Panc1 (cell line): ENCODE measurements at regions not wholly inside any gene's neighbourhood (a gene's known extent, or its start where the extent isn't known, plus 50 kb on each side); places are given as distances from the start of the nearest gene placed in this dataset.

ENCODE experiments used
- ATAC-seq: fragments of 200-7000 bp; cut with Tn5 transposase; 2 replicates; pipeline ENCODE4 v1.9.1; 2020; ENCODE audit warnings: mild to moderate bottlenecking, moderate library complexity
- BruUV-seq: library from RNA; stranded (reverse); fragments of 400-500 nt; replicated peaks from 2 replicates; lab custom pipeline; 2021; lab: Mats Ljungman, UMichigan
- CTCF ChIA-PET: fragments of 300-600 bp; sonication (Branson Sonifier 250); formaldehyde crosslinking; loops from one replicate; lab custom pipeline; 2022; ENCODE audit warnings: antibody characterized with exemption; lab: Charles Lee
- POLR2A ChIA-PET: fragments of 300-600 bp; sonication (Branson Sonifier 250); formaldehyde crosslinking; loops from one replicate; lab custom pipeline; 2022; ENCODE audit warnings: antibody characterized with exemption; lab: Charles Lee
- DNase-seq: peaks from one replicate; pipeline ENCODE4 v3.0.0-alpha.2; 2010; ENCODE audit warnings: low read depth, low spot score
- H3K27ac ChIP-seq: 2 replicates; pipeline ENCODE4 v1.5.1; 2011; ENCODE audit warnings: mild to moderate bottlenecking, low read length, inconsistent platforms
- H3K27me3 ChIP-seq: fragments of 200-500 bp; sonication (Bioruptor generic); 2 replicates; pipeline ENCODE4 v1.6.0; 2014; ENCODE audit warnings: low read length, inconsistent platforms; ENCODE audit not compliant: control insufficient read depth, insufficient read depth
- H3K36me3 ChIP-seq: fragments of 200-500 bp; sonication (Bioruptor generic); 2 replicates; pipeline ENCODE4 v1.5.1; 2014; ENCODE audit warnings: inconsistent platforms, mild to moderate bottlenecking, low read length, moderate library complexity; ENCODE audit not compliant: control insufficient read depth, insufficient read depth
- H3K4me1 ChIP-seq: 2 replicates; pipeline ENCODE4 v1.5.1; 2011; ENCODE audit warnings: inconsistent platforms, mild to moderate bottlenecking, low read length, moderate library complexity; ENCODE audit not compliant: control insufficient read depth, insufficient read depth
- H3K4me3 ChIP-seq, 2 experiments: 2 replicates each; pipeline ENCODE4 v1.5.1; 2011 to 2012; ENCODE audit warnings: low read depth in 2 of 2, low read length in 2 of 2, mild to moderate bottlenecking in 2 of 2, inconsistent platforms in 1 of 2, moderate library complexity in 1 of 2
- H3K9me3 ChIP-seq: fragments of 200-500 bp; sonication (Bioruptor generic); 2 replicates; pipeline ENCODE4 v1.5.1; 2014; ENCODE audit warnings: low read depth, mild to moderate bottlenecking, inconsistent platforms, low read length, moderate library complexity; ENCODE audit not compliant: control insufficient read depth, insufficient read depth
- POLR2AphosphoS5 ChIP-seq: IDR thresholded peaks from 2 replicates; pipeline ENCODE4 v1.6.1; 2012; ENCODE audit warnings: mild to moderate bottlenecking, low read depth, low read length, moderate library complexity
- SIN3A ChIP-seq: IDR thresholded peaks from 2 replicates; pipeline ENCODE4 v1.6.1; 2012; ENCODE audit warnings: low read depth, mild to moderate bottlenecking, low read length, moderate library complexity, borderline replicate concordance; ENCODE audit not compliant: insufficient read depth
- TCF7L2 ChIP-seq: IDR thresholded peaks from 2 replicates; pipeline ENCODE4 v1.6.1; 2011; ENCODE audit warnings: mild to moderate bottlenecking, low read depth, low read length, inconsistent platforms
- in situ Hi-C: cut with HindIII; loops from 2 replicates; pipeline ENCODE4 v1.10.0; 2016; ENCODE audit warnings: low sequenced_read_pairs, low pct_unique_long_range_greater_than_20kb
- intact Hi-C: fragments of 100-400 bp; cut with micrococcal nuclease; formaldehyde crosslinking; loops from one replicate; pipeline ENCODE4 v1.10.0; 2022; ENCODE audit not compliant: unreplicated experiment
- TF ChIP-seq, protein P1 (sequence below), 2 experiments: IDR thresholded peaks; 2 replicates each; pipeline ENCODE4 v1.6.1; 2011 to 2012; ENCODE audit warnings: low read depth in 2 of 2, control low read depth in 1 of 2, low read length in 1 of 2, mild to moderate bottlenecking in 1 of 2, moderate library complexity in 1 of 2; ENCODE audit not compliant: insufficient read depth in 1 of 2
- TF ChIP-seq, protein P2 (sequence below): fragments of 450-650 bp; IDR thresholded peaks from 2 replicates; pipeline ENCODE4 v1.5.1; 2017; ENCODE audit warnings: mild to moderate bottlenecking

DNA sequence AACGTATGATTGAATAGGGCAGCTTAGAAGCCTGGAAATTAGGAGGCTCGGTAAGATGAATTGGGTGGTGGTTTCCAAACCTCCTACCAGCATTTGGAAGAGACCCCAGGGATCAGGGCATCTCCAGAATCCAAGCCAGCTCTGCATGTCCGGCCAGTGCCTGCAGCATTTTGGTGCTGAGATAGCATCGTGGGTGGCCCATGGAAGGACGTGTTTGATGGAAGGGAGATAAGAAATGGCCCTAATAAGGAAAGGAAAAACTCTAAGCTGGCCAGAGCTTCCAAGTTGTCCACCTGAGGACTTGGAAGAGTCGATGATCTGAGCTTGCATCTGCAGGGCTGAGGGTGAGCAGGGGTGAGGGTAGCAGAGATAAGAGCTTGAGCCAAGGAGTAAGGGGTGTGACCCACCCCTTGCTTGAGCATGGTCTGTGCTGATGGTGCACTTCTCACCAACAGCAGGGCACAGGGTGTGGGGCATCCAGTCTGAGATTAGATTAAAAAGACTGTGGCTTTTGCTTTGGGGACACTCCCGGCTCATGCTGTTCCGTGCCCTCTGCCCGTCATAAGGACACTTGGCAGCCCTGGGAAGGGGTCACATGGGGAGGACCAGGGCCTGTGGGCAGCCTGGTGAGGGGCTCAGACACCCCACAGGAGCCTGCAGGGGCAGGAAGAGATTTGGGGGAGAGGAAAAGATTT lies 213.2 kb downstream of the ERMARD start:
- TF ChIP-seq POLR2AphosphoS5 (no peak), SIN3A (no peak), TCF7L2 (no peak)
- TF ChIP-seq, protein P1, sequence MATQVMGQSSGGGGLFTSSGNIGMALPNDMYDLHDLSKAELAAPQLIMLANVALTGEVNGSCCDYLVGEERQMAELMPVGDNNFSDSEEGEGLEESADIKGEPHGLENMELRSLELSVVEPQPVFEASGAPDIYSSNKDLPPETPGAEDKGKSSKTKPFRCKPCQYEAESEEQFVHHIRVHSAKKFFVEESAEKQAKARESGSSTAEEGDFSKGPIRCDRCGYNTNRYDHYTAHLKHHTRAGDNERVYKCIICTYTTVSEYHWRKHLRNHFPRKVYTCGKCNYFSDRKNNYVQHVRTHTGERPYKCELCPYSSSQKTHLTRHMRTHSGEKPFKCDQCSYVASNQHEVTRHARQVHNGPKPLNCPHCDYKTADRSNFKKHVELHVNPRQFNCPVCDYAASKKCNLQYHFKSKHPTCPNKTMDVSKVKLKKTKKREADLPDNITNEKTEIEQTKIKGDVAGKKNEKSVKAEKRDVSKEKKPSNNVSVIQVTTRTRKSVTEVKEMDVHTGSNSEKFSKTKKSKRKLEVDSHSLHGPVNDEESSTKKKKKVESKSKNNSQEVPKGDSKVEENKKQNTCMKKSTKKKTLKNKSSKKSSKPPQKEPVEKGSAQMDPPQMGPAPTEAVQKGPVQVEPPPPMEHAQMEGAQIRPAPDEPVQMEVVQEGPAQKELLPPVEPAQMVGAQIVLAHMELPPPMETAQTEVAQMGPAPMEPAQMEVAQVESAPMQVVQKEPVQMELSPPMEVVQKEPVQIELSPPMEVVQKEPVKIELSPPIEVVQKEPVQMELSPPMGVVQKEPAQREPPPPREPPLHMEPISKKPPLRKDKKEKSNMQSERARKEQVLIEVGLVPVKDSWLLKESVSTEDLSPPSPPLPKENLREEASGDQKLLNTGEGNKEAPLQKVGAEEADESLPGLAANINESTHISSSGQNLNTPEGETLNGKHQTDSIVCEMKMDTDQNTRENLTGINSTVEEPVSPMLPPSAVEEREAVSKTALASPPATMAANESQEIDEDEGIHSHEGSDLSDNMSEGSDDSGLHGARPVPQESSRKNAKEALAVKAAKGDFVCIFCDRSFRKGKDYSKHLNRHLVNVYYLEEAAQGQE (IDR thresholded peaks at IDR 0.05; ENCODE audit: insufficient read depth in 1 of 2, low read depth in 2 of 2, low read length in 1 of 2) = no peak
- TF ChIP-seq, protein P2, sequence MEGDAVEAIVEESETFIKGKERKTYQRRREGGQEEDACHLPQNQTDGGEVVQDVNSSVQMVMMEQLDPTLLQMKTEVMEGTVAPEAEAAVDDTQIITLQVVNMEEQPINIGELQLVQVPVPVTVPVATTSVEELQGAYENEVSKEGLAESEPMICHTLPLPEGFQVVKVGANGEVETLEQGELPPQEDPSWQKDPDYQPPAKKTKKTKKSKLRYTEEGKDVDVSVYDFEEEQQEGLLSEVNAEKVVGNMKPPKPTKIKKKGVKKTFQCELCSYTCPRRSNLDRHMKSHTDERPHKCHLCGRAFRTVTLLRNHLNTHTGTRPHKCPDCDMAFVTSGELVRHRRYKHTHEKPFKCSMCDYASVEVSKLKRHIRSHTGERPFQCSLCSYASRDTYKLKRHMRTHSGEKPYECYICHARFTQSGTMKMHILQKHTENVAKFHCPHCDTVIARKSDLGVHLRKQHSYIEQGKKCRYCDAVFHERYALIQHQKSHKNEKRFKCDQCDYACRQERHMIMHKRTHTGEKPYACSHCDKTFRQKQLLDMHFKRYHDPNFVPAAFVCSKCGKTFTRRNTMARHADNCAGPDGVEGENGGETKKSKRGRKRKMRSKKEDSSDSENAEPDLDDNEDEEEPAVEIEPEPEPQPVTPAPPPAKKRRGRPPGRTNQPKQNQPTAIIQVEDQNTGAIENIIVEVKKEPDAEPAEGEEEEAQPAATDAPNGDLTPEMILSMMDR = no peak
- ChIA-PET CTCF (interaction anchor here (0.6 to 1.2 kb wide), 2 partner anchors 29 to 133 kb away, joined by 3 read pairs; no protein-coding TSS in a partner anchor), POLR2A (no interaction called here)
- H3K4me1 ChIP-seq = no peaks in the 10 kb centered on the region
- BruUV-seq = no TSS peak
- H3K27me3 ChIP-seq = no peaks in the 10 kb centered on the region; the same call in 1 of the 2 replicates
- in situ Hi-C loops (no loop called here), intact Hi-C loops (no loop called here)
- no peak overlapping the region for H3K27ac ChIP-seq
- no peak overlapping the region for H3K4me3 ChIP-seq
- H3K36me3 ChIP-seq = no peaks in the 10 kb centered on the region
- ATAC-seq (no peak), DNase-seq (no peak)
- H3K9me3 ChIP-seq = no peaks in the 10 kb centered on the region

DNA sequence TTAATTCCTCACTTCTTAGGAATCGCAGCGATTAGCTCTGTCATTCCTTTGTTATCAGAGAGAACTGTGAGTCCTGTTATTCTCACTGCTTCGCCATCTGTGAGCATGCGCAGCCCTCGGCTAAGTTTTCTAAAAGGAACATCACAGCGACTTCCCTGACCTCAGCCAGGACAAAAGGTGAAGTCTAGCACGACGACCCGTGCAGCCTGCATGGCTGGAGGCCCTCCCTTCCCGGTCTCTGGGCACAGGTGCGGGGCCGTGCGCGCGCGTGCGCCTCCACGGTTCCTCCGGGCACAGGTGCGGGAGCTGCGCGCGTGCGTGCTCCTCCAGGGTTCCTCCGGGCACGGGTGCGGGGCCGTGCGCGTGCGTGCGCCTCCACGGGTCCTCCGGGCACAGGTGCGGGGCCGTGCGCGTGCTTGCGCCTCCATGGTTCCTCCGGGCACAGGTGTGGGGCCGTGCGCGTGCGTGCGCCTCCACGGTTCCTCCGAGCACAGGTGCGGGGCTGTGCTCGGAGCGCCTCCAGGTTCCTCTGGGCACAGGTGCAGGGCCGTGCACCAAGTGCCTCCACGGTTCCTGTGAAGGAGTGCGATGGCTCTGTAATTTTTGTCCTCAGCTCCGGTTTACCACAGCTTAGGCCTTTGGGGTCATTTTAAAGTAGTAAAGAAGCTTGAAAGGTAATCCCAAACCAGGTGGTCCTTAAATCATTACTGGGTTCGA lies 212.3 kb downstream of the ERMARD start:
- H3K4me1 ChIP-seq = no peaks in the 10 kb centered on the region
- no peak overlapping the region for H3K27ac ChIP-seq
- no peak for TF ChIP-seq SIN3A
- no peak for TF ChIP-seq POLR2AphosphoS5
- no peaks in the 10 kb centered on the region; the same call in 1 of the 2 replicates for H3K27me3 ChIP-seq
- no peaks in the 10 kb centered on the region for H3K36me3 ChIP-seq
- intact Hi-C loops = no loop called here
- H3K9me3 ChIP-seq = no peaks in the 10 kb centered on the region
- no TSS peak for BruUV-seq
- in situ Hi-C loops = no loop called here
- no peak for DNase-seq
- no peak overlapping the region for H3K4me3 ChIP-seq
- ChIA-PET POLR2A (no interaction called here), CTCF (interaction anchor here (1.2 kb wide), 1 partner anchor 132 kb away, joined by 3 read pairs; no protein-coding TSS in a partner anchor)
- no peak for ATAC-seq
